Right lobe of liver (tissue), 6 donors: ENCODE measurements at regions not wholly inside any gene's neighbourhood (a gene's known extent, or its start where the extent isn't known, plus 50 kb on each side); places are given as distances from the start of the nearest gene placed in this dataset.

Experiments used
- ATAC-seq, 4 donors: fragments of 200-7000 bp; cut with Tn5 transposase; one replicate each; pipeline ENCODE4 v1.9.1; 2020; ENCODE audit warnings: mild to moderate bottlenecking in 4 of 4, moderate library complexity in 4 of 4
- DNase-seq, 3 donors: peaks; one replicate each; pipeline ENCODE4 v3.0.0-alpha.2; 2020
- H3K27ac ChIP-seq, 3 donors: fragments of 200-600 bp; one replicate each; pipeline ENCODE4 v1.8.0; 2022
- H3K27me3 ChIP-seq, 2 donors: fragments of 200-600 bp; one replicate each; pipeline ENCODE4 v1.8.0; 2022
- H3K36me3 ChIP-seq, 4 donors: fragments of 200-600 bp; sonication (generic) in 1 of 4; one replicate each; pipeline versions ENCODE4 v1.5.1 to v1.8.0; 2017 to 2022; ENCODE audit warnings: control low read depth in 1 of 4
- H3K4me1 ChIP-seq, 4 donors: fragments of 200-600 bp; sonication (generic) in 1 of 4; one replicate each; pipeline versions ENCODE4 v1.5.1 to v1.8.0; 2017 to 2022; ENCODE audit warnings: control low read depth in 1 of 4
- H3K4me3 ChIP-seq, 3 donors: fragments of 200-600 bp; one replicate each; pipeline ENCODE4 v1.8.0; 2022
- H3K9me3 ChIP-seq, 4 donors: fragments of 200-600 bp; sonication (generic) in 1 of 4; one replicate each; pipeline versions ENCODE4 v1.5.1 to v1.8.0; 2017 to 2022; ENCODE audit warnings: control low read depth in 1 of 4
- CTCF ChIP-seq, 4 donors: fragments of 200-600 bp in 3 of 4; fragments of 450-650 bp in 1 of 4; IDR thresholded peaks; one replicate each; pipeline versions ENCODE4 v1.5.1 to v1.8.0; 2016 to 2022; ENCODE audit warnings: antibody characterized with exemption in 4 of 4, mild to moderate bottlenecking in 2 of 4
- POLR2A ChIP-seq: fragments of 450-650 bp; IDR thresholded peaks from one replicate; pipeline ENCODE4 v1.6.1; 2017; ENCODE audit warnings: antibody characterized with exemption, mild to moderate bottlenecking
- WGBS: methylation state at CpG from one replicate; pipeline ENCODE4 v1.1.6; 2018; ENCODE audit warnings: low coverage, low lambda C conversion rate; ENCODE audit not compliant: insufficient coverage; ENCODE audit errors: missing lambda C conversion rate; 5-methylcytosine and 5-hydroxymethylcytosine counted together
- intact Hi-C, 2 donors: fragments of 100-400 bp; cut with DNase I; formaldehyde crosslinking; loops; one replicate each; pipeline versions ENCODE4 v1.11.2 to v1.14.1; 2022
- donor health status: DM: no; HTN: yes; CAD: no.
- donor health status: DM: no; HTN: no; CAD: no.
- donor health status: DM: no; HTN: no; CAD: no.
- donor health status: DM: no; HTN: yes; CAD: no.
- donor health status: DM: no; HTN: yes; CAD: no.

GRCh38 chr3:104820959-104821358 is 545.8 kb upstream of the ALCAM start:
- H3K9me3 ChIP-seq, result no peaks in the 10 kb centered on the region
- H3K4me1 ChIP-seq, result no peaks in the 10 kb centered on the region
- DNase-seq (no peak), ATAC-seq (no peak)
- no peak overlapping the region for H3K4me3 ChIP-seq
- H3K27ac ChIP-seq, result no peak overlapping the region
- TF ChIP-seq CTCF (IDR thresholded peaks at IDR 0.05), result no peak
- H3K36me3 ChIP-seq, result no peaks in the 10 kb centered on the region
- intact Hi-C loops, result no loop called here
- no peaks in the 10 kb centered on the region for H3K27me3 ChIP-seq
- 20% methylated on average over 1 of the region's 1 CpG for WGBS

- Histone ChIP-seq H3K27me3 (no peaks in the 10 kb centered on the region), H3K9me3 (no peaks in the 10 kb centered on the region), H3K4me3 (no peak overlapping the region), H3K27ac (no peak overlapping the region), H3K36me3 (no peaks in the 10 kb centered on the region), H3K4me1 (no peaks in the 10 kb centered on the region)
- WGBS, result 6% methylated on average over 1 of the region's 1 CpG
- DNase-seq, result no peak
- intact Hi-C loops, result no loop called here
- no peak for ATAC-seq
- TF ChIP-seq CTCF (IDR thresholded peaks at IDR 0.05), result no peak
- no peak for TF ChIP-seq POLR2A
These were observed 541.6 kb upstream of the ALCAM start for GRCh38 chr3:104825116-104825515.

- 60% methylated on average over 2 of the region's 2 CpGs for WGBS
- no peaks in the 10 kb centered on the region for H3K27me3 ChIP-seq
- no peaks in the 10 kb centered on the region for H3K4me1 ChIP-seq
- H3K4me3 ChIP-seq, result no peak overlapping the region
- no peak for ATAC-seq
- no peak for DNase-seq
- intact Hi-C loops, result no loop called here
- H3K9me3 ChIP-seq, result no peaks in the 10 kb centered on the region
- H3K27ac ChIP-seq, result no peak overlapping the region
- TF ChIP-seq CTCF (IDR thresholded peaks at IDR 0.05), result no peak
- TF ChIP-seq POLR2A, result no peak
- no peaks in the 10 kb centered on the region for H3K36me3 ChIP-seq
These were observed 535.6 kb upstream of the ALCAM start for GRCh38 chr3:104831071-104831470.

GRCh38 chr3:104832530-104832929 is 534.2 kb upstream of the ALCAM start:
- no peaks in the 10 kb centered on the region for H3K9me3 ChIP-seq
- H3K27me3 ChIP-seq, result no peaks in the 10 kb centered on the region
- ATAC-seq (no peak), DNase-seq (no peak)
- no peaks in the 10 kb centered on the region for H3K4me1 ChIP-seq
- TF ChIP-seq CTCF (IDR thresholded peaks at IDR 0.05) (no peak), POLR2A (no peak)
- H3K4me3 ChIP-seq, result no peak overlapping the region
- no peak overlapping the region for H3K27ac ChIP-seq
- no peaks in the 10 kb centered on the region for H3K36me3 ChIP-seq
- intact Hi-C loops, result no loop called here

GRCh38 chr3:104835376-104835775 is 531.3 kb upstream of the ALCAM start:
- intact Hi-C loops, result no loop called here
- ATAC-seq (no peak), DNase-seq (no peak)
- Histone ChIP-seq H3K4me1 (no peaks in the 10 kb centered on the region), H3K4me3 (no peak overlapping the region), H3K9me3 (no peaks in the 10 kb centered on the region), H3K36me3 (no peaks in the 10 kb centered on the region), H3K27ac (no peak overlapping the region), H3K27me3 (no peaks in the 10 kb centered on the region)
- no peak for TF ChIP-seq CTCF (IDR thresholded peaks at IDR 0.05)
- TF ChIP-seq POLR2A, result no peak
- 20% methylated on average over 1 of the region's 1 CpG for WGBS
